ENCODE measurements at regions not wholly inside any gene's neighbourhood (a gene's known extent, or its start where the extent isn't known, plus 50 kb on each side); places are given as distances from the start of the nearest gene placed in this dataset.

- Mint-ChIP-seq H3K36me3 (ENCODE audit: low read depth) (no peaks in the 10 kb centered on the region), H3K4me3 (no peak overlapping the region), H3K9me3 (no peaks in the 10 kb centered on the region), H3K4me1 (peaks cover 5% of the 10 kb centered on the region; the same call in 2 of the 3 replicates), H3K27ac (no peak overlapping the region), H3K27me3 (ENCODE audit: insufficient read depth, low read depth, poor library complexity) (no peaks in the 10 kb centered on the region)
- Histone ChIP-seq H3K27me3 (ENCODE audit: insufficient read depth) (no peaks in the 10 kb centered on the region), H4K20me1 (replicated peaks; ENCODE audit: insufficient read depth) (no peaks in the 10 kb centered on the region), H3K27ac (ENCODE audit: low read depth) (no peak overlapping the region), H3K36me3 (ENCODE audit: insufficient read depth) (no peaks in the 10 kb centered on the region), H3K4me1 (ENCODE audit: insufficient read depth) (no peaks in the 10 kb centered on the region), H3F3A (replicated peaks; ENCODE audit: low read depth) (no peaks in the 10 kb centered on the region), H3K4me2 (no peak overlapping the region), H3K79me2 (replicated peaks; ENCODE audit: insufficient read depth) (no peaks in the 10 kb centered on the region), H2AFZ (no peak overlapping the region), H3K4me3 (no peak overlapping the region), H3K9me2 (ENCODE audit: insufficient read depth) (no peaks in the 10 kb centered on the region)
- no peak for ATAC-seq
- DNase-seq (ENCODE audit: low spot score), result no peak
- TF ChIP-seq, protein P1, sequence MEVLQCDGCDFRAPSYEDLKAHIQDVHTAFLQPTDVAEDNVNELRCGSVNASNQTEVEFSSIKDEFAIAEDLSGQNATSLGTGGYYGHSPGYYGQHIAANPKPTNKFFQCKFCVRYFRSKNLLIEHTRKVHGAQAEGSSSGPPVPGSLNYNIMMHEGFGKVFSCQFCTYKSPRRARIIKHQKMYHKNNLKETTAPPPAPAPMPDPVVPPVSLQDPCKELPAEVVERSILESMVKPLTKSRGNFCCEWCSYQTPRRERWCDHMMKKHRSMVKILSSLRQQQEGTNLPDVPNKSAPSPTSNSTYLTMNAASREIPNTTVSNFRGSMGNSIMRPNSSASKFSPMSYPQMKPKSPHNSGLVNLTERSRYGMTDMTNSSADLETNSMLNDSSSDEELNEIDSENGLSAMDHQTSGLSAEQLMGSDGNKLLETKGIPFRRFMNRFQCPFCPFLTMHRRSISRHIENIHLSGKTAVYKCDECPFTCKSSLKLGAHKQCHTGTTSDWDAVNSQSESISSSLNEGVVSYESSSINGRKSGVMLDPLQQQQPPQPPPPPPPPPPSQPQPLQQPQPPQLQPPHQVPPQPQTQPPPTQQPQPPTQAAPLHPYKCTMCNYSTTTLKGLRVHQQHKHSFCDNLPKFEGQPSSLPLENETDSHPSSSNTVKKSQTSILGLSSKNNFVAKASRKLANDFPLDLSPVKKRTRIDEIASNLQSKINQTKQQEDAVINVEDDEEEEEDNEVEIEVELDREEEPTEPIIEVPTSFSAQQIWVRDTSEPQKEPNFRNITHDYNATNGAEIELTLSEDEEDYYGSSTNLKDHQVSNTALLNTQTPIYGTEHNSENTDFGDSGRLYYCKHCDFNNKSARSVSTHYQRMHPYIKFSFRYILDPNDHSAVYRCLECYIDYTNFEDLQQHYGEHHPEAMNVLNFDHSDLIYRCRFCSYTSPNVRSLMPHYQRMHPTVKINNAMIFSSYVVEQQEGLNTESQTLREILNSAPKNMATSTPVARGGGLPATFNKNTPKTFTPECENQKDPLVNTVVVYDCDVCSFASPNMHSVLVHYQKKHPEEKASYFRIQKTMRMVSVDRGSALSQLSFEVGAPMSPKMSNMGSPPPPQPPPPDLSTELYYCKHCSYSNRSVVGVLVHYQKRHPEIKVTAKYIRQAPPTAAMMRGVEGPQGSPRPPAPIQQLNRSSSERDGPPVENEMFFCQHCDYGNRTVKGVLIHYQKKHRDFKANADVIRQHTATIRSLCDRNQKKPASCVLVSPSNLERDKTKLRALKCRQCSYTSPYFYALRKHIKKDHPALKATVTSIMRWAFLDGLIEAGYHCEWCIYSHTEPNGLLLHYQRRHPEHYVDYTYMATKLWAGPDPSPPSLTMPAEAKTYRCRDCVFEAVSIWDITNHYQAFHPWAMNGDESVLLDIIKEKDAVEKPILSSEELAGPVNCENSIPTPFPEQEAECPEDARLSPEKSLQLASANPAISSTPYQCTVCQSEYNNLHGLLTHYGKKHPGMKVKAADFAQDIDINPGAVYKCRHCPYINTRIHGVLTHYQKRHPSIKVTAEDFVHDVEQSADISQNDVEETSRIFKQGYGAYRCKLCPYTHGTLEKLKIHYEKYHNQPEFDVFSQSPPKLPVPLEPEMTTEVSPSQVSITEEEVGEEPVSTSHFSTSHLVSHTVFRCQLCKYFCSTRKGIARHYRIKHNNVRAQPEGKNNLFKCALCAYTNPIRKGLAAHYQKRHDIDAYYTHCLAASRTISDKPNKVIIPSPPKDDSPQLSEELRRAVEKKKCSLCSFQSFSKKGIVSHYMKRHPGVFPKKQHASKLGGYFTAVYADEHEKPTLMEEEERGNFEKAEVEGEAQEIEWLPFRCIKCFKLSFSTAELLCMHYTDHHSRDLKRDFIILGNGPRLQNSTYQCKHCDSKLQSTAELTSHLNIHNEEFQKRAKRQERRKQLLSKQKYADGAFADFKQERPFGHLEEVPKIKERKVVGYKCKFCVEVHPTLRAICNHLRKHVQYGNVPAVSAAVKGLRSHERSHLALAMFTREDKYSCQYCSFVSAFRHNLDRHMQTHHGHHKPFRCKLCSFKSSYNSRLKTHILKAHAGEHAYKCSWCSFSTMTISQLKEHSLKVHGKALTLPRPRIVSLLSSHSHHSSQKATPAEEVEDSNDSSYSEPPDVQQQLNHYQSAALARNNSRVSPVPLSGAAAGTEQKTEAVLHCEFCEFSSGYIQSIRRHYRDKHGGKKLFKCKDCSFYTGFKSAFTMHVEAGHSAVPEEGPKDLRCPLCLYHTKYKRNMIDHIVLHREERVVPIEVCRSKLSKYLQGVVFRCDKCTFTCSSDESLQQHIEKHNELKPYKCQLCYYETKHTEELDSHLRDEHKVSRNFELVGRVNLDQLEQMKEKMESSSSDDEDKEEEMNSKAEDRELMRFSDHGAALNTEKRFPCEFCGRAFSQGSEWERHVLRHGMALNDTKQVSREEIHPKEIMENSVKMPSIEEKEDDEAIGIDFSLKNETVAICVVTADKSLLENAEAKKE (CRISPR knock-in tag; IDR thresholded peaks at IDR 0.05), result no peak
- TF ChIP-seq ETS1 (IDR thresholded peaks at IDR 0.05) (no peak), ZNF331 (CRISPR knock-in tag; IDR thresholded peaks at IDR 0.05; ENCODE audit: low read depth) (no peak), EZH2phosphoT487 (IDR thresholded peaks at IDR 0.05; ENCODE audit: unreplicated experiment) (no peak), REST (IDR thresholded peaks at IDR 0.05; ENCODE audit: unreplicated experiment) (no peak), STAT1 (IDR thresholded peaks at IDR 0.05; ENCODE audit: unreplicated experiment) (no peak)
Measured at GRCh38 chr4:171340258-171340657, 472.9 kb upstream of the GALNTL6 start.

All from GM23338 (cell line).